HCT116 (cell line): ENCODE measurements at regions not wholly inside any gene's neighbourhood (a gene's known extent, or its start where the extent isn't known, plus 50 kb on each side); places are given as distances from the start of the nearest gene placed in this dataset.

Experiments
- ATAC-seq: fragments of 200-7000 bp; cut with Tn5 transposase; 2 replicates; pipeline ENCODE4 v1.9.1; 2020; ENCODE audit warnings: mild to moderate bottlenecking, moderate library complexity
- BruUV-seq: library from RNA; stranded (reverse); fragments of 400-500 nt; replicated peaks from 2 replicates; lab custom pipeline; 2021; lab: Mats Ljungman, UMichigan
- CTCF ChIA-PET: fragments of 300-600 bp; sonication (Branson Sonifier 250); formaldehyde crosslinking; loops from one replicate; lab custom pipeline; 2021; ENCODE audit warnings: antibody characterized with exemption; lab: Charles Lee
- POLR2A ChIA-PET: fragments of 300-600, 350-600 bp; sonication (Branson Sonifier 250); formaldehyde crosslinking; loops from one replicate; lab custom pipeline; 2021; ENCODE audit warnings: antibody characterized with exemption; lab: Charles Lee
- RAD21 ChIA-PET, 2 experiments: fragments of 300-600 bp; sonication (Branson Sonifier 250); formaldehyde crosslinking; loops; one replicate each; lab custom pipeline; 2023; ENCODE audit warnings: low total read pairs in 2 of 2; ENCODE audit not compliant: uncharacterized antibody in 2 of 2, unreplicated experiment in 2 of 2, low non-redundant PET in 1 of 2; lab: Charles Lee
- DNase-seq: peaks from one replicate; pipeline ENCODE4 v3.0.0-alpha.2; 2010; ENCODE audit warnings: low read depth, low spot score
- H2AFZ ChIP-seq: fragments of 200-600 bp; shearing (Covaris generic), sonication (generic); 2 replicates; pipeline ENCODE4 v1.6.1; 2017; ENCODE audit warnings: low read depth, mixed run types, mixed read lengths, antibody characterized with exemption, low read length; ENCODE audit not compliant: poor library complexity, severe bottlenecking
- H3K27ac ChIP-seq: 2 replicates; pipeline ENCODE4 v1.5.1; 2012; ENCODE audit warnings: low read depth, low read length
- H3K27me3 ChIP-seq: fragments of 200-600 bp; sonication (generic); 2 replicates; pipeline ENCODE4 v1.6.1; 2016; ENCODE audit warnings: mixed run types, low read length, mixed read lengths; ENCODE audit not compliant: insufficient read depth
- H3K36me3 ChIP-seq, 2 experiments: fragments of 200-500 bp in 1 of 2; fragments of 200-600 bp in 1 of 2; sonication (Bioruptor generic) in 1 of 2; sonication (generic) in 1 of 2; 2 replicates each; pipeline versions ENCODE4 v1.5.1 to v1.6.1; 2014 to 2016; ENCODE audit warnings: low read length in 2 of 2, inconsistent platforms in 1 of 2, mixed read lengths in 1 of 2, mixed run types in 1 of 2; ENCODE audit not compliant: insufficient read depth in 2 of 2, control insufficient read depth in 1 of 2
- H3K4me1 ChIP-seq, 2 experiments: fragments of 200-600 bp in 1 of 2; sonication (generic) in 1 of 2; 2 replicates each; pipeline versions ENCODE4 v1.5.1 to v1.6.1; 2012 to 2017; ENCODE audit warnings: low read length in 2 of 2, inconsistent platforms in 1 of 2, mild to moderate bottlenecking in 1 of 2, mixed read lengths in 1 of 2, mixed run types in 1 of 2, moderate library complexity in 1 of 2; ENCODE audit not compliant: insufficient read depth in 2 of 2, control insufficient read depth in 1 of 2
- H3K4me2 ChIP-seq: fragments of 200-600 bp; sonication (generic); 2 replicates; pipeline ENCODE4 v1.6.1; 2017; ENCODE audit warnings: mixed run types, low read length, mixed read lengths
- H3K4me3 ChIP-seq, 2 experiments: fragments of 200-600 bp in 1 of 2; sonication (generic) in 1 of 2; replicated peaks in 1 of 2; 2 replicates each; pipeline ENCODE4 v1.5.1; 2011 to 2016; ENCODE audit warnings: low read length in 2 of 2, control low read depth in 1 of 2, low read depth in 1 of 2, mild to moderate bottlenecking in 1 of 2, mixed read lengths in 1 of 2, mixed run types in 1 of 2
- H3K79me2 ChIP-seq: fragments of 200-600 bp; sonication (generic); 2 replicates; pipeline ENCODE4 v1.6.1; 2017; ENCODE audit warnings: mild to moderate bottlenecking, mixed run types, low read length, moderate library complexity, mixed read lengths; ENCODE audit not compliant: insufficient read depth
- H3K9ac ChIP-seq: fragments of 200-600 bp; sonication (generic); 2 replicates; pipeline ENCODE4 v1.6.1; 2016; ENCODE audit warnings: low read length, mixed read lengths
- H3K9me2 ChIP-seq: fragments of 200-600 bp; sonication (generic), shearing (Covaris generic); 2 replicates; pipeline ENCODE4 v1.6.1; 2017; ENCODE audit warnings: mixed run types, mild to moderate bottlenecking, moderate library complexity; ENCODE audit not compliant: insufficient read depth
- H3K9me3 ChIP-seq, 2 experiments: fragments of 200-500 bp in 1 of 2; fragments of 200-600 bp in 1 of 2; sonication (Bioruptor generic) in 1 of 2; sonication (generic) in 1 of 2; 2 replicates each; pipeline ENCODE4 v1.6.1; 2014 to 2017; ENCODE audit warnings: low read length in 2 of 2, mixed read lengths in 2 of 2, inconsistent platforms in 1 of 2, low read depth in 1 of 2, mild to moderate bottlenecking in 1 of 2, mixed run types in 1 of 2, moderate library complexity in 1 of 2; ENCODE audit not compliant: control insufficient read depth in 1 of 2, insufficient read depth in 1 of 2
- H4K20me1 ChIP-seq: fragments of 200-600 bp; sonication (generic), shearing (Covaris generic); 2 replicates; pipeline ENCODE4 v1.6.1; 2017; ENCODE audit warnings: mixed run types, mild to moderate bottlenecking, moderate library complexity; ENCODE audit not compliant: insufficient read depth
- ATF3 ChIP-seq: IDR thresholded peaks from 2 replicates; pipeline ENCODE4 v1.6.1; 2012
- CTCF ChIP-seq, 3 experiments: fragments of 200-600 bp in 1 of 3; sonication (generic) in 1 of 3; IDR thresholded peaks in 2 of 3; conservative IDR thresholded peaks in 1 of 3; 2 replicates each; pipeline ENCODE4 v1.5.1; 2012 to 2017; ENCODE audit warnings: low read depth in 2 of 3, low read length in 2 of 3, antibody characterized with exemption in 1 of 3, borderline replicate concordance in 1 of 3, control low read depth in 1 of 3, mild to moderate bottlenecking in 1 of 3, mixed read lengths in 1 of 3, mixed run types in 1 of 3, moderate library complexity in 1 of 3; ENCODE audit not compliant: insufficient read depth in 1 of 3
- ELF1 ChIP-seq: IDR thresholded peaks from 2 replicates; pipeline ENCODE4 v1.6.1; 2012; ENCODE audit warnings: low read depth, borderline replicate concordance
- EZH2 ChIP-seq: fragments of 200-600 bp; sonication (generic); IDR thresholded peaks from 2 replicates; pipeline ENCODE4 v1.6.1; 2017; ENCODE audit warnings: antibody characterized with exemption, mixed run types
- MAX ChIP-seq: IDR thresholded peaks from 2 replicates; pipeline ENCODE4 v1.6.1; 2012
- RAD21 ChIP-seq: IDR thresholded peaks from 2 replicates; pipeline ENCODE4 v1.6.1; 2012; ENCODE audit warnings: low read depth, mild to moderate bottlenecking
- REST ChIP-seq: IDR thresholded peaks from 2 replicates; pipeline ENCODE4 v1.6.1; 2012; ENCODE audit warnings: low read depth
- SIN3A ChIP-seq: IDR thresholded peaks from 2 replicates; pipeline ENCODE4 v1.6.1; 2012; ENCODE audit warnings: low read depth
- SRF ChIP-seq: IDR thresholded peaks from 2 replicates; pipeline ENCODE4 v1.6.1; 2012; ENCODE audit warnings: low read depth
- TCF7L2 ChIP-seq: IDR thresholded peaks from 2 replicates; pipeline ENCODE4 v1.7.0; 2011; ENCODE audit warnings: borderline replicate concordance, inconsistent platforms; ENCODE audit not compliant: insufficient read depth, insufficient read length; ENCODE audit errors: extremely low read depth
- intact Hi-C: fragments of 100-400 bp; cut with micrococcal nuclease; formaldehyde crosslinking; loops from 2 replicates; pipeline ENCODE4 v1.10.0; 2022

GRCh38 chr6:26311385-26312095, 53.5 kb upstream of the BTN3A2 start (continued):
- no peak for TF ChIP-seq REST
- no peak for TF ChIP-seq TCF7L2

GRCh38 chr6:26312096-26312463, 52.9 kb upstream of the BTN3A2 start:
- Histone ChIP-seq H3K4me3 (peak overlapping the region in 1 of 2 experiments; percentile 11; a peak in 1 of 4 replicates), H3K9me3 (no peaks in the 10 kb centered on the region), H3K4me1 (peaks cover 22 to 66% of the 10 kb centered on the region in 2 experiments), H3K36me3 (no peaks in the 10 kb centered on the region), H3K27me3 (no peaks in the 10 kb centered on the region), H3K27ac (peak overlapping the region; percentile 44; the same call in 1 of the 2 replicates), H3K9ac (peak overlapping the region; percentile 3; the same call in 1 of the 2 replicates), H4K20me1 (no peaks in the 10 kb centered on the region), H3K9me2 (no peaks in the 10 kb centered on the region), H2AFZ (no peak overlapping the region), H3K4me2 (peak overlapping the region; percentile 62), H3K79me2 (no peaks in the 10 kb centered on the region)
- POLR2A ChIA-PET: interaction anchor here (1.0 kb wide), 1 partner anchor 188 kb away, joined by 3 read pairs; a partner anchor contains a TSS
- BruUV-seq: no TSS peak
- ATAC-seq (no peak), DNase-seq (no peak)
- CTCF ChIA-PET: no interaction called here
- intact Hi-C loops: loop anchor here (5.0 to 10.0 kb wide), 6 partner anchors 110 to 1583 kb away; partner anchors contain the start of gene HMGN4
- RAD21 ChIA-PET: no interaction called here
- TF ChIP-seq ATF3 (no peak), CTCF (IDR thresholded peaks at IDR 0.05 in 2 of 3, conservative IDR thresholded peaks at IDR 0.05 in 1 of 3; ENCODE audit: borderline replicate concordance in 1 of 3, insufficient read depth in 1 of 3, low read depth in 2 of 3, low read length in 2 of 3) (no peak), EZH2 (no peak), ELF1 (no peak), RAD21 (no peak), SIN3A (no peak), MAX (no peak; the same call in 1 of the 2 replicates), SRF (no peak)
